Keratinocyte (primary cell): ENCODE measurements at regions not wholly inside any gene's neighbourhood (a gene's known extent, or its start where the extent isn't known, plus 50 kb on each side); places are given as distances from the start of the nearest gene placed in this dataset.

Source experiments
- DNase-seq: peaks from one replicate; pipeline ENCODE4 v3.0.0-alpha.2; 2011; ENCODE audit warnings: low read depth, missing footprints, low spot score
- FAIRE-seq: peaks from 2 replicates; lab custom pipeline; 2011; peaks lifted over from hg19 to GRCh38; lab: Jason Lieb, UNC
- H2AFZ ChIP-seq: 2 replicates; pipeline ENCODE4 v1.6.0; 2012; ENCODE audit warnings: low read length, control low read depth, inconsistent platforms; ENCODE audit not compliant: control insufficient read depth
- H3K27ac ChIP-seq: 2 replicates; pipeline ENCODE4 v1.5.1; 2011; ENCODE audit warnings: low read length; ENCODE audit not compliant: control insufficient read depth, insufficient read depth
- H3K27me3 ChIP-seq: 3 replicates; pipeline ENCODE4 v1.6.0; 2011; ENCODE audit warnings: low read length; ENCODE audit not compliant: control insufficient read depth, insufficient read depth; ENCODE audit errors: extremely low read depth
- H3K36me3 ChIP-seq, 2 experiments: 2 replicates in 1 of 2; 3 replicates in 1 of 2; pipeline ENCODE4 v1.5.1; 2011; ENCODE audit warnings: low read length in 2 of 2, mild to moderate bottlenecking in 1 of 2; ENCODE audit not compliant: control insufficient read depth in 2 of 2, insufficient read depth in 2 of 2; ENCODE audit errors: extremely low read depth in 1 of 2
- H3K4me1 ChIP-seq: 3 replicates; pipeline ENCODE4 v1.5.1; 2011; ENCODE audit warnings: low read length; ENCODE audit not compliant: control insufficient read depth, insufficient read depth; ENCODE audit errors: extremely low read depth
- H3K4me2 ChIP-seq: 3 replicates; pipeline ENCODE4 v1.6.0; 2011; ENCODE audit warnings: low read depth, low read length; ENCODE audit not compliant: control insufficient read depth, insufficient read depth; ENCODE audit errors: extremely low read depth
- H3K4me3 ChIP-seq, 3 experiments: fragments of 200-600 bp in 1 of 3; sonication (generic) in 1 of 3; 2 replicates in 2 of 3; 3 replicates in 1 of 3; pipeline ENCODE4 v1.5.1; 2011 to 2016; ENCODE audit warnings: low read length in 3 of 3, mild to moderate bottlenecking in 3 of 3, control low read depth in 2 of 3, inconsistent platforms in 1 of 3, low read depth in 1 of 3, mixed read lengths in 1 of 3, mixed run types in 1 of 3, moderate library complexity in 1 of 3; ENCODE audit not compliant: control insufficient read depth in 2 of 3, insufficient read depth in 2 of 3; ENCODE audit errors: extremely low read depth in 1 of 3
- H3K79me2 ChIP-seq: 2 replicates; pipeline ENCODE4 v1.6.0; 2012; ENCODE audit warnings: low read length; ENCODE audit not compliant: control insufficient read depth, insufficient read depth
- H3K9ac ChIP-seq: 3 replicates; pipeline ENCODE4 v1.6.0; 2011; ENCODE audit warnings: low read length; ENCODE audit not compliant: control insufficient read depth, insufficient read depth; ENCODE audit errors: extremely low read depth
- H3K9me1 ChIP-seq: 3 replicates; pipeline ENCODE4 v1.6.0; 2011; ENCODE audit warnings: low read length; ENCODE audit not compliant: control insufficient read depth, insufficient read depth; ENCODE audit errors: extremely low read depth
- H3K9me3 ChIP-seq: 2 replicates; pipeline ENCODE4 v1.5.1; 2012; ENCODE audit warnings: low read depth, low read length; ENCODE audit not compliant: control insufficient read depth
- H4K20me1 ChIP-seq: 3 replicates; pipeline ENCODE4 v1.6.0; 2011; ENCODE audit warnings: low read length; ENCODE audit not compliant: control insufficient read depth, insufficient read depth; ENCODE audit errors: extremely low read depth
- EZH2 ChIP-seq: IDR thresholded peaks from one replicate; pipeline ENCODE4 v1.6.1; 2012; ENCODE audit warnings: inconsistent platforms, mild to moderate bottlenecking, low read length, moderate library complexity
- dilution Hi-C: fragments of 300-500 bp; cut with MboI; formaldehyde crosslinking; loops from one replicate; pipeline ENCODE4 v1.7.0; 2020; ENCODE audit warnings: low sequenced_read_pairs; ENCODE audit not compliant: extremely low pct_ligation_motif_present
- TF ChIP-seq, protein P1 (sequence below), 3 experiments: IDR thresholded peaks in 1 of 3; conservative IDR thresholded peaks in 1 of 3; optimal IDR thresholded peaks in 1 of 3; 2 replicates in 2 of 3; 3 replicates in 1 of 3; pipeline versions ENCODE3 to v1.5.1; 2011; ENCODE audit warnings: low read length in 3 of 3, mild to moderate bottlenecking in 3 of 3, moderate library complexity in 2 of 3, control low read depth in 1 of 3, inconsistent platforms in 1 of 3; ENCODE audit not compliant: insufficient read depth in 2 of 3; ENCODE audit errors: extremely low read depth in 1 of 3

DNA sequence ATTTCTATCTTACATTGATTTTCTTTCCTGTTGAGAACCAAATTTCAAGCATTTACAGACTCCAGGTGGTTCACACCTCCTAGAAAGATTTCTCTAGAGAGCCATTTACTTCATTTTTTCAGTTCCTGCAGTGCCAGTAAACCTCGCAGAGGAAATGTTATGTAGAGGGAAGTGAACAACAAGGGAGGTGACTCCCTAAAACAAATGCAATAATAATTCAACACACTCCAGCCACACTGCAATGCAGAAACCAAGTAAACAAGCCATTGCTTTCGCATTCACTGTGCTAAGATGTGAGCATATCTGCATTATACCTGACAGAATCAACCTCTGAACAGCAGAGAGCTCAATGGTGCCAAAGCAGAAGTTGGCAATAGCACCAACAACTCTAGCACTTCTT is 215.1 kb downstream of the RBM26 start:
- Histone ChIP-seq H3K79me2 (no peaks in the 10 kb centered on the region), H3K9ac (no peak overlapping the region), H3K4me1 (no peaks in the 10 kb centered on the region), H2AFZ (no peak overlapping the region), H3K9me1 (no peaks in the 10 kb centered on the region), H3K27ac (no peak overlapping the region), H3K27me3 (no peaks in the 10 kb centered on the region), H3K4me3 (no peak overlapping the region), H3K36me3 (no peaks in the 10 kb centered on the region), H3K4me2 (no peak overlapping the region), H4K20me1 (no peaks in the 10 kb centered on the region), H3K9me3 (no peaks in the 10 kb centered on the region)
- FAIRE-seq, result no peak
- dilution Hi-C loops, result no loop called here
- TF ChIP-seq EZH2, result no peak
- TF ChIP-seq, protein P1, sequence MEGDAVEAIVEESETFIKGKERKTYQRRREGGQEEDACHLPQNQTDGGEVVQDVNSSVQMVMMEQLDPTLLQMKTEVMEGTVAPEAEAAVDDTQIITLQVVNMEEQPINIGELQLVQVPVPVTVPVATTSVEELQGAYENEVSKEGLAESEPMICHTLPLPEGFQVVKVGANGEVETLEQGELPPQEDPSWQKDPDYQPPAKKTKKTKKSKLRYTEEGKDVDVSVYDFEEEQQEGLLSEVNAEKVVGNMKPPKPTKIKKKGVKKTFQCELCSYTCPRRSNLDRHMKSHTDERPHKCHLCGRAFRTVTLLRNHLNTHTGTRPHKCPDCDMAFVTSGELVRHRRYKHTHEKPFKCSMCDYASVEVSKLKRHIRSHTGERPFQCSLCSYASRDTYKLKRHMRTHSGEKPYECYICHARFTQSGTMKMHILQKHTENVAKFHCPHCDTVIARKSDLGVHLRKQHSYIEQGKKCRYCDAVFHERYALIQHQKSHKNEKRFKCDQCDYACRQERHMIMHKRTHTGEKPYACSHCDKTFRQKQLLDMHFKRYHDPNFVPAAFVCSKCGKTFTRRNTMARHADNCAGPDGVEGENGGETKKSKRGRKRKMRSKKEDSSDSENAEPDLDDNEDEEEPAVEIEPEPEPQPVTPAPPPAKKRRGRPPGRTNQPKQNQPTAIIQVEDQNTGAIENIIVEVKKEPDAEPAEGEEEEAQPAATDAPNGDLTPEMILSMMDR (optimal IDR thresholded peaks at IDR 0.05 in 1 of 3, IDR thresholded peaks at IDR 0.05 in 1 of 3, conservative IDR thresholded peaks at IDR 0.05 in 1 of 3; ENCODE audit: extremely low read depth in 1 of 3, insufficient read depth in 2 of 3, low read length in 3 of 3), result no peak
- DNase-seq, result no peak

DNA sequence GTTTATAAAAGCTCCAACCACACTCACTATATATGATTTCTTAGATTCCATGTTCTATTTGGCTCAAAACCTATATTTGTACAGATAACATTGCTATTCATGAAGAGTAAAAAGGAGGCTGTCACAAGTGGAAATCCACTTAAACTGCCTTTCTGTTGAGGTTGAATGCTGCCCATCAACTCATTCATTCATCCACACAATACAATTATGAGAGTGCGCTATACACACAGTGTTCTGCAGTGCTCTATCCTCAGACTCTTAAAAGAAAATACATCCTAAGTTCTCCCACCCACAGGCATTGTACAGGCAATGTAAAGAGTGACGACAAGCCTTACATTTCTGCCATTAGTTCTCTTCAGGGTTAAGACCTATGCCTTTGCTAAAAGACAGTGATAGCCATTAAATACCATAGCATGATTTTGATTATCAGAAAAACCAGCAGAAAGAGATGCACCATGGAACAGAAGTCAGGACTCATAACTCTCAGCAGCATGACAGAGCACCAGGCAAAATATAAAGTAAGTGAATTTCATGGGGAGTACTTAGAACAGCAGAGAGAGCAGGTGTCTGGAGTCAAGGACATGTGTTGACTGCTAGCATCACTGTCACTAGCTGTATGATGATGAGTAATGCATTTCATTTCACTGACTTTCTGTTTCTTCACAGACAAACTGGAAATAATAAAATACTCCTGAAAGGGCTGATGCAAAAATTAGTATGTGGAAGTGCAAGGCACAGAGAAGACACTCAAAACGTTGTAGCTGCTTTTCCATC is 218.0 kb downstream of the RBM26 start:
- Histone ChIP-seq H3K4me1 (no peaks in the 10 kb centered on the region), H3K9me1 (no peaks in the 10 kb centered on the region), H3K4me2 (no peak overlapping the region), H3K4me3 (no peak overlapping the region), H3K9me3 (no peaks in the 10 kb centered on the region), H2AFZ (no peak overlapping the region), H3K27ac (no peak overlapping the region), H3K36me3 (no peaks in the 10 kb centered on the region), H3K9ac (no peak overlapping the region), H4K20me1 (no peaks in the 10 kb centered on the region), H3K27me3 (no peaks in the 10 kb centered on the region), H3K79me2 (no peaks in the 10 kb centered on the region)
- TF ChIP-seq, protein P1 (optimal IDR thresholded peaks at IDR 0.05 in 1 of 3, IDR thresholded peaks at IDR 0.05 in 1 of 3, conservative IDR thresholded peaks at IDR 0.05 in 1 of 3; ENCODE audit: extremely low read depth in 1 of 3, insufficient read depth in 2 of 3, low read length in 3 of 3), result no peak
- TF ChIP-seq EZH2, result no peak
- FAIRE-seq (no peak), DNase-seq (no peak)
- dilution Hi-C loops, result no loop called here
